Activated CD4-positive, CD25-positive, alpha-beta regulatory T cell treated with anti-CD3 and anti-CD28 coated beads, Interleukin-2, amount 50 U/mL, for 16 hours (primary cell): ENCODE measurements at regions not wholly inside any gene's neighbourhood (a gene's known extent, or its start where the extent isn't known, plus 50 kb on each side); places are given as distances from the start of the nearest gene placed in this dataset.

Experiments
- DNase-seq: peaks from one replicate; pipeline ENCODE4 v3.0.0-alpha.2; 2020; ENCODE audit warnings: low read depth, low spot score

DNA sequence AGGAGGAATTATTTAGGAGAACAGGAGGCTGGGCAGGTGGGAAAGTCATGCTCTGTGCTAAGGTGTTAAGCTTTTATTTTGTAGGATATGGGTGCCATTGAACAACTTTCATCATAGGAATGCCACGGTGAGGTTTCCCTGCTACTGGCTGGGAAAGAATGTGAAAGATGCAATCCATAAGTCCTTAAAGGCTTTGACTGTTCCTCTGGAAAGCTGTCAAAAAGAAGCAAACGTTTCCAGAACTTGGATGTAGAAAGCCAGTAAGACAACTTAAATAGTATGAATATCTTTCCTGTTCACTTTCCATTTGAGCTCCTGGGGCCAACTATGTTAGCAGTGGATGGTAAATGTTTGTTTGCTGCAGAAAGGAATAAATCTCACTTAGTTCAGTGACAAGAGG, 574.4 kb downstream of the RNF144B start:
- DNase-seq = no peak

DNA sequence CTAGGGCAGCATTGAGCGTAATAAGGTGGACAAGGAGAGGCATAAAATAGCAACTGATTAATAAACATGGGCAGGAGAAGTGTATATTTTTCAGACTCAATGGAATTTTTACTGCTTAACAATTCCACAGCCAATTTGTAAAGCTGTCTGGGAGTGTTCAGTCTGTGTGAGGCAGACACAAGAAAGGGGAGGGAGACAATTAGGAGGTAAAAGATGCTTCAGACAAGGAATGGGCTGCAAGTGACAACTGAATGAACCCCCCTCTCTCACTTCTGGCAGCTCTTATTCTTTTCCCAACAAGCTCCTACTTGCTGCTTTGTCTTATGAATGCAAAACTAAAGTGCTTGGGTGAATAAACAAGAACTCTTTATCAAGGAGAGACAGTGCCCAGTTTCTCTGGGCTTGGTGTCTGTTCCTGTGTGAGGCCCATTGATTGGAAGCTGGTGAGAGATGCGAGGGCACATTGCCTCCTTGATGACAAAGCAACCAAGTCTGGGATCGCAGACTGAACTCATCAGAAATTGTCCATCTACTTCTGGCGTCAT, 575.3 kb downstream of the RNF144B start:
- DNase-seq = no peak

DNA sequence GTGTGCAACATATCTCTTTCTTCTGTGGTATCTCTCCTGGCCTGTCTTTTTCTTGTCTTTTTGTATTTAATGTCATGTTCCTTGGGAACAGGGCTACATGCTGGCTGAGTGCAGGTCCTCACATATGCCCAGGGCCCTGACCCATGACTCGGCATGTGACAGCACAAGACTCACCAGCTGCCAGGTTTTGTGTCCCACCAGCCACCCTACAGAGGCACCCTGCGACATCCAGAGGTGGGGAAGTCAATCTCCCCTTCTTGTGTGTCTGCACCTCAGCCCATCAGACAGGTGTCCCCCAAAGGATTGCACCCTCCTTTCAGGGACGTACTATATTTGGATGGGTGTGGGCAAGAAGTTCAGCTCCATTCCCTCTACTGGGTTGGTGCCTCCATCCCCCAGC, 576.3 kb downstream of the RNF144B start:
- DNase-seq = no peak

DNA sequence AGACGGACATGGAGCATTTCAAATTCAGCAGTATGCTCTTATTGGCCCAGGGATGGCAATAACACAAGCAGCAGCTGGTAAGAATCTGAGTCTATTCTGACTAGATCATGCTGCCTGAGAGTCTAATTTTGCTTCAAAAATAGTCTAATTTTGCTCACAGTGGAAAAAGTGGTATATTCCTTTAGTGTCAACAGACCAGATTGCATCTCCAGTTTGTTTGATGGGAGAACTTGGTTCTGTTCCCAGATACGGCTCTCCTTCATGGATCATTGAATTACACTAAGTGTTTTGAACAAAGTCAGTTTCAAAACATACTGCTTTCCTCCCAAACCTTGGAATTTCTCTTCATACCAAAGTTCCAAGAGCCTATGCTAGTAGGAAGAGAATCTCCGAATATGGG, 586.1 kb downstream of the RNF144B start:
- no peak for DNase-seq

DNA sequence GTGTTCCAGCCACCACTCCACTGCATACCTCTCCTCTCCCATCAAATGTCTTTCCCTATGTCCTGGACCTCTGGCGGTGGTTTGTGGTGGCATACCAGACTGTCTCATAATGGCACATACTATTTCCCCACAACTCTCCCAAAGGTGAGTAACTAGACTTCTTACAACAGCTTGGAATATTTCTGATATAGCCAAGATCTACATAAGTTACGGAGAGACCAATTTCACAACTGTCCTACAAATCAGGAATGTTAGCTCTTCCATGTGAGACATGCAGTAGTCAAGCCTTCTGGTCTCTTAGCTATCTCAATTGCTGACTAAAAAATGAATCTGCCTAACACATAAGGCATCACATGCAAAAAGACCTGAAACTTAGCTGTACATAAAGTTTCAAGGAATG, 588.9 kb downstream of the RNF144B start:
- no peak for DNase-seq

DNA sequence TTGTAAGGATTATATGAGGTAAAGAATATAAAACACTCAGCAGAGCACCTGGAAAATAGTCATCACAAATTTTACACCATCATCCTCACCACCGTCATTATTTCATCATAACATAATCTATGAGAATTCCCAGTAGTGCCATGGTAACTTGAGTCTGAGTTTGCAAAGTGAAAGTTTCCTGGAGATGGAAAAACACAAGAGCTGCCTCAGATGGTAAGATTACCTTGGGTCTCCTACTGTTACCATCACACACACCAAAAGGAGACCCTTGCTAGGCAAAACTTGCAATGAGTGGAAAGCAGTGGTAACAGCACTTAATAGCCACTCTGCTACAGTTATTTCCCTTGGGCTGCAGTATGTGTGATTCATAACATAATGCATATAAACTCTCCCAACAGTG, 589.8 kb downstream of the RNF144B start:
- no peak for DNase-seq

DNA sequence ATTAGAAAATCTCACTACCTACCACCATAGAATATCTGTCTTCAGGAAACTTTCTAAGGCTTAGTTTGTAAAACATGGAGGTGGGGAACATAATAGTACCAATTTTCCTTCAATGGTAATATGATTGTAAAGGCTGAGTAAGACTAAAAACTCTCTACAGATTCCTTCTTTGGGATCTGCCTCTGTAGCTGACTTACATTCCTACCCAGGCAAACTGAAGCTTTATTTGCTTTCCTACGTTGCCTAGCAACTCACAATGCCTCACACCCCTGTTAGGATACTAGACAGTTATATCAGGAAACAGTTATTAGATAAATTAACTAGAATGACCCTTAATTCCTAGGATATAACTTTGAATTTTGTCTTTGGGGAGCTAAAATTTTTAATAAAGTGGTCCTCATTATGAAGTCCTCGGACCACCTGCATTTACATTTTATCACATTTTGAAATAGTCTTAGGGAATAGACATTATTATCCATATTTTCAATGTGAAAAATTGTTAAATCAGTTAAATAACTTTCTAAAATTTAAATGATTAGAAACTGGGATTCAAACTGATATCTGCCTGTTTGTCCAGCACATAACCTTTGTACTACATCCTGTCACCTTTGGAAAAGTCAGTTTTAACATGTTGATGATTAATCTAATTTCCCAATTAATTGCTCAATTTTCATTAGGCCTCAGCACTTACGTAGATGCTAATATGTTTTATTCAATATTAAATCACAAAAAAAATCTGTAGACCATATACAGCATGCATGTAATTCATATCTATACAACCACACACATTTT, 591.4 kb downstream of the RNF144B start:
- no peak for DNase-seq

DNA sequence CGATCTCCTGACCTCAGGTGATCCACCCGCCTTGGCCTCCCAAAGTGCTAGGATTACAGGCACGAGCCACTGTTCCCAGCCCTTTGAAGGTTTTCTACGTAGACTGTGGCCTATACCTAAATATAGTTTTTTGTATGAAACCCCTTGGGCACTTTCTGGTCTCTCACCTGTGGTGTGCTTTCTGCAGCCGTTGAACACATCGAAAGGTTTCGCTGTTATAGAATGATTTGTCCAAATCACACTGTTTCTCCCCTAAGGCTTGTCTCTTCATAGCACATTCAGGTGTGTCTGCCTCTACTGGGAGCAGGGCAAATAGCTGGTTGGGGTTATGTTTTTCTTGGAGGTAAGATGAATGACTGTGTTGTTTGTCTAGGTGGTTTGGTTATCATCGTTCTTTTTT, 597.9 kb downstream of the RNF144B start:
- DNase-seq = no peak

DNA sequence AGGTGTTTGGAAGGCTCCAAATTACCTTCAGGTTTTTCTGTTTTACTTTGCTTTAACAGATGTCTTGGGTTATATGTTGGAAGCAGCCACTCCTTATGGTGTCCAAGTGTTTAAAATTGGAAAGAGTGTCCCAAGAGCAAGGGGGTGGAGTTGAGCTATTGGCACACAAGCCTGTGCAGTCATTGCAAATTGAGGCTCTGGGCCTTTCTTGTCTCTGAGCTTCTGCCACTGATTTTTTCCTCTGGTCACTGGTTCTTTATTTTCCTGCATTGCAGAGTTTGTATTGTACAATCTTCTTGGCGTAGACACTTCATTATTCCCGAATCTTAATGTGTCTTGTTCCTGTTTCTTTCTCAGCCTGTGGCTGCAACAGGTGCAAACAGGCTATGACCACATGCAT, 598.8 kb downstream of the RNF144B start:
- DNase-seq = no peak

DNA sequence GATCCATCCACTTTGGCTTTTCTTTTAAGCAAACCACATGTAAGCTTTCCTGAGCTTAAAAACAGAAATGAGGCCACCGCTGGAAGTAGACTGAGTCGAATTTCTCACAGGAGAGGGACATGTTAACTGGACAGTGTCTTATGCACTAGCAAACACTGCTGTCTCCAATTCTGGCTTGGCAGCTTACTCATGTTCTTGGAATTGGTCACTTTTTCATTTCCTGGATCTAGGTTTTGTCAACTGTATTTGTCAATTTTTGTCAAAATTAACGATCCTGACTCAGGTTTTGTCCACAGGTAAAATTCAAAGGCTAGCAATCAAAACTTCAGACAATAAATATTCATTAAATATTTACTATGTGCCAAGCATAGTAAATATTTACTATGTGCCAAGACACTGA, 601.5 kb downstream of the RNF144B start:
- DNase-seq = no peak

DNA sequence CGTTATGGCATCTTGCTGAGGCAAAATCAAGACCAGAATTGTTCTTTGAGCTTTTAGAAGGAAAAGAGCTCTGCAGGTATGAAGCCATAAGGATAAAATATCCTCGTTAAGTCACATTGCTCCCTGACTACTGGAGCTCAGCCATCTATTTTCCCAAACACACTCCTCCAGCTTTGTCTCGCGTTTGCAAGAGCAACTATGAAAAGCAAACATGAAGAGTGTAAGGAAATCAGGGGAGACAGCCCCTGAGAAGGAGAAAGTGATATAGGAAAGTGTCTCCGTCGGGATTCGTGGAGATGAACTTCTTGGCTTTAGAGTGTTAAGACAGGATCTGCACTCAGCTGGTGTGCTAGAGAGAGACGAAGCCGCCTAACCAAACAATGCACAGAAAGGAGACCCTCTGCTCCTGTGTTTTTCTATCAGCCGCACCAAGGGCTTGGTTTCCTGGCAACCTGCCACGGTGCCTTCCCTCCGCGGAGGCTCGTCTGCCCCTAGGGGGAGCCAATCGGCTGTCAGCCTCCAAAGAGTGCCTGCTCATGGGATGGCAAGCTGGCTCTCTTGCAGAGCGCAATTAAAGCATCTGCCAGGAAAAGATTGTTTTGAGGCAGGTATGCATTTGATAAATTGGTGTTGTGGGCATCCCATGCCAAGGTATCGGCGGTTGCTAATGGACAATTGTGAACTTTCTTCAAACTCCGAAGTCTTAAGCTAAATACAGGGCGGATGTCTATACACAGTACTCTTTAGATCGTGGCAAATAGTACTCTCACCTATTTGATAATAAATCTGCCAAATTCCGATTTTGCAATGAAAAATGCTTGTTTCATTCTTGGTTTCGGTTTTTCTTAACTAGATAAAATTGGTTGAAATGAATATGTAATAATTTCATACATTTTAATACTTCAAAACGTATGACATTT, 603.2 kb downstream of the RNF144B start:
- DNase-seq = no peak

DNA sequence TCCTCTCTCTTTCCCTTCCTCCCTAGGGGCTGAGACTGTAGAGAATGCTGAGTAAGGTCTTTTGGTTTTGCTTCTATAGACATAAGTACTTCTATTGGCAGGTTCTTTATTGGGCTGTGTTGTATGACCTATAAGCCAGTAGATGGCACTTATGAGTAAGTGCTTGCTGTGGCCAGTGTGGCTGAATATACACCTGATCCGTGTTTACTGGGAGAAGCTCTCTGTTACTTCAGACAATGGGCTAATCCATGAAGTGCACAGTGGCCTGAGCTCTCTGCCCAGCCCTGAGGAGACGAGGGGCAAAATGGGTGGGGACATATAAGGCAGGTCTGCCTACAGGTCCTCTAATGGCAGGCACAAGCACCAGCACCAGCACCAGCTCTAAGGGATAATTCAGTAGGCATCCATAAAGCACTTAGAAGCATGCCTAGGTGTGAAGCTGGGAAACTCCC, 610.3 kb downstream of the RNF144B start:
- DNase-seq = no peak

DNA sequence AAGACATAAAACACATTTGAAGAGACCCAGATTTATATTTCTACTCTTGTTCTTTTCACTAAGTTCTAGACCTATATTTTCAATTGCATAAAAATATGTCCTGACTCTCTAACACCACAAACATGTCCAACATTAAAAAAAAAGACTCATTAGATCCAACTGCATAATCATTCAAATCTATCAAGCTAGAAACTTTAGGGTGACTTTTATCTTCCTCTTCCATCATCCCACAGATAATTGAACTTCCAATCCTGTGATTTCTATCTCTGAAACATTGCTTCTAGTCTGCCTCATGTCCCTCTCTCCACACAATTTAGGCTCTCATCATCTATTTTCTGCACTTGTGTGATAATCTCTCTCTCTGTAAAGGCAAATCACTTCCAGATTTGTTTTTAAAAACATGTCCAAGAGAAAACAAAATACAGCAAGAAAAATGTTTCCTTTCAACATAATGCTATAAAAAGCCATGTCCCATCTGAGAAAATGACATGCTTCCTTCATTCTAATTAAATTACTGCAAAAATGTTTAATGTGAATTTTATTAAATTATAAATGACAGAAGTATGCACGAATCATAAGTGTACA, 615.9 kb downstream of the RNF144B start:
- DNase-seq = no peak

DNA sequence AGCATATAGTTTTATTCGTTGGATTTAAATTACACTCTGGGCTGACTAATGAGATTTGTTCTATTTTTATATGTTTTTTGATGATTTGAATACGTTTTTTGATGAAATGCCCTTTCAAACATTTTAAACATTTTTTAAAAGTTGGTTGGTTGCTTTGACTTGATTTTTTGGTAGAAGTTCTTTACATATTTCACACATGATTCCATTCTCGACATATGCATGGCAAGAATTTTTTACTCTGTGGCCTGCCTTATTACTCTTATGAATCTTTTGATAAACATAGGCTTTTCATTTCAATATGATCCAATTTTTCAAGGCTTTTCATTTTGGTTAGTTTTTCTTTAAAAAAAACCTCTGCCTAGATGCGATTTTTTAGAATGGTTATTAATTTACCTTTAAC, 617.0 kb downstream of the RNF144B start:
- DNase-seq = no peak

DNA sequence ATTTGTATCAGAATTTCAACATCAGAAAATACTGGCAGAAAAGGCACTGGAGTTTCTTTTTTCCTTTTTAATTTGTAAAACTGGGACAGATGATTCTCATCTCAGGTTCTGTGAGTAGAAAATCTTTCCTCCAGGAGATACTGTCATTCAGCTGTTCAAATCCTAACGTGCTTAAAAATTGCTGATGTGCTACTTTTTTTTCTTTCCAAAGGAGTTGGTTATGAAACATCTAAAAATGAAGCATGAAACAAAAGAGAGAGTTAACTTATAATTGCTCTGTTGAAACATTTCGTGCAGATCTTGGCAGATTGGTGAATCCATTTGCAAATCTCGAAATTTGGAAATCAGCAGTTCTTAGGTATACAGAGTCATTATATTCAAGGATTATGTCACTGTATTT, 622.6 kb downstream of the RNF144B start:
- no peak for DNase-seq

DNA sequence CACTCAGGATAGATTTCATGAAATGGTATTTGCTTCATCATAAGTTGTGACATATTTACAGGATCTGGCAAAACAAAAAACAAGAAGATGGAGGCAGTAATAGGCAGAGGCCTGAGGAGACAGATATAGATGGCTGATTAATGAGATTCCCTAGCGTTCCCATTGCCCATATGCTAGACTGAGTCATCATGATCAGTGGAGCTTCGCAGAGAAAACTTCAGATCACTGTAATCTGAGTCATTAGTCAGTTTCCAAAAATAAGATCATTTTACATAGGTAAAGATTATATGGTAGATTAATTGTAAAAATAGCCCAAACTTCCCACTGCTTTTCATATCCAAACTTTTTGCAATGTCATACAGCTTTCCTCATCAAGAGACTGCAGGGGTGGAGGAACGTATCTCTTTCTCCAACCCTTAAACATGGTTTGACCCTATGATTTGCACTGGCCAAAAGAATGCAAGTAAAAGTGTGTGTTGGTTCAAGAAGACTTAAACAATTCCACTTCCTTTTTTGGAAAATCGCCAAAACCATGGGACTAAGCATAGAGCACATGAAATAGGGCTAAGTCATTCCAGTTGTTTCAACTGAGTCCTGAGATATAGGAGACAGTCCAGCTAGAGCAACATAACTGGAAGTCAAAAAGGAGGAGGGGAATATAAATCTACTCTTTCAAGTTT, 626.0 kb downstream of the RNF144B start:
- DNase-seq = no peak

DNA sequence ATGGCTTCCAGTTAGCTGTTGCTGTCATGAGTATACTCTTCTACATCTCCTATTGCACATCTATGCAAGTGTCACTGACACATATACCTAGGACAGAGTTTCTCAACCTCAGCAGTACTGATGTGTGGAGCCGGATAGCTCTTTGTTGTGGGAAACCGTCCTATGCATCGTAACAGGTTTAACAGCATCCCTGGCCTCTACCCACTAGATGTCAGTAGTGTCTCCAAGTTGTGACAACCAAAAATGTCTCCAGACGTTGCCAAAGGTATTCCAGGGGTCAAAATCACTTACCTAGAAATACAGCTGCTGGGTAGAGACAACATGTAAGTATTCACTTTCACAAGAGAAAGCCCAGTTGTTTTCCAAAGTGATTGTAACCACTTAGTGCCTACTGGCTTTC, 637.6 kb downstream of the RNF144B start:
- no peak for DNase-seq

DNA sequence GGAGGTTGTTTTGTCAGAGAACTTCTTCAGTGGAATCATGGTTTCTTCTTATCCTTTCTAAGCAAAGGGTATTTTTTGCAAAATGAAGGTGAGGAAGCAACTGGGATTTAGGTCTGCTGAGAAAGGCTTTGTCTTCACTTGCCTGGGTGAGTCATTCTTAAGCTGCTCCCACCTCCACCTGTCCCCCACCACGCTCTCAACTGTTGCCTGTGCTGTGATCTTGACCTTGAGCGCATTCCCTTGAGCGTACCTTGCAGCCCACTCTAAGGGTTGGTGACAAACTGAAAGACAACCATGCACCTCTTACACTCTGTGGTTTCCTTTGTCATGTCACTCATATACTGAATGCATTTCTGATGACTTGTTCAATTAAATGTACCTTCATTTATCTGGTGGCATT, 641.1 kb downstream of the RNF144B start:
- DNase-seq = no peak

DNA sequence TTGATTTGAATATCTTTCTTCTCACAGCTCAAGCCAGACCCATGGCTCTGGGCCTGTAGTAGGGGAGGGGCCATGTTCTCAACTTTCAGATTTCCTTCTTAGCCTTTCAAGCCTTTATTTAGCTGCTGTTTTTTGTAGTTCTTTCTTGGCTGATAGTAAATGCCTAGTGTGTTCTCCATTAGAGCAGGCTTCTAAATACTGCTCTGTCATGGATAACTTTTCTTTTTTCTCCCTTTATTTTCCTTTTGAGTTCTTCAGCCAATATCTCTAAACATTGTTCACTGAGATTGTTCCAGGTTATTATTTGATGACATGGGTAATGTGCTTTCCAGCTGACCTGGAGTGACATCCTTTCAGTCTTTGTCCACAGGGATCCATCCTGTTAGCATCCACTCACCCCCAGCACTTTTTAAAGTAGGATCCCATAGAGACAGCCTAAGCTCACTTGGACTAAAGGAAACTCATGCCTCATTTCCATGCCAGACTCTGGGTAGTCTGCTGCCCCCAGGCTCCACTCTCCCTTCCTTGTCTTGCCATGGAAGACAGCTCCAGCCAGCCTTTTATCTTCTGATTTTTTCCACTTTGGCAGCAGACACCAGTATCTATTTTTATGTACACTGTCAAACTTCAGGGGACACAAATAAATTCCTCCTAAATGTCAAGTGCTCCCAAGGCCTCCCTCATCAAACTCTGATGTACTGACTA, 645.6 kb downstream of the RNF144B start:
- DNase-seq = no peak

DNA sequence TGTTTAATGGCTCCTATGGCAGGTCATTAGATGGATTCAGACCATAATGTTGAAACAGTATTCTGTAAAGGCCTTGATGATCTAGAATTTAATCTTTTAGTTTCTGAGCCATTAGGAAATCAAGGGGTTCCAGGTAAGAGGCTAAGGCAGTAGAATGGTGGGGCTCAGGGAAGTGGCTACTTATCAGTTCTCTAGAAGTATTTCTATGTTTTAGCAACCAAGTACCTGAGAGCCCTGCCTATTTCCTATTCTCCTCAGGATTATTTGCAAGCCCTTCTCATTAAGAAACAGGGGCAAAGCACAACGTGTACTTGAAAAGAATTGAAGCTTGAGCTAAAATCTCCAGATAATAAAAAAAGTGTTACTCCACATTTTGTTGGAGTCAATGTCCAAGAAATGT, 646.5 kb downstream of the RNF144B start:
- no peak for DNase-seq

DNA sequence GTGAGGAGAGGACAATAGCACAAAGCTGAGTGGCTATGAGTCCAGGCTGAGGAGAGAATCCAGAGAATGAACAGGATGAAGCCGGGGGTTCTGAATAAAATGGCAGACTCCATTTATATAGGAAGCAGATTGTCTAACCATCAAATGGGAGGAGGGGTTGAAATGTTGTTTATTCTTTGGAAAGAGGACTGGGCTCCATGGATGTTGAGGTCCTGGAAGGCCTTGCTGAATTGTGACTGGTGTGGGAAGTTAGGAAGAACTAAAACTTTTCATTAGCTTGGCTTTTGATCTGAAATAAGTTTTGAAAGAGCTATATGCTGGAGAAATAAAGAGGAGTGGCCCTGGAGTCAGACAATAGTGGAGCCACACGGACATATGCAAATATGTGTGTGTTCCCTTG, 647.8 kb downstream of the RNF144B start:
- no peak for DNase-seq
